ENCODE measurements at regions not wholly inside any gene's neighbourhood (a gene's known extent, or its start where the extent isn't known, plus 50 kb on each side); places are given as distances from the start of the nearest gene placed in this dataset.

DNA sequence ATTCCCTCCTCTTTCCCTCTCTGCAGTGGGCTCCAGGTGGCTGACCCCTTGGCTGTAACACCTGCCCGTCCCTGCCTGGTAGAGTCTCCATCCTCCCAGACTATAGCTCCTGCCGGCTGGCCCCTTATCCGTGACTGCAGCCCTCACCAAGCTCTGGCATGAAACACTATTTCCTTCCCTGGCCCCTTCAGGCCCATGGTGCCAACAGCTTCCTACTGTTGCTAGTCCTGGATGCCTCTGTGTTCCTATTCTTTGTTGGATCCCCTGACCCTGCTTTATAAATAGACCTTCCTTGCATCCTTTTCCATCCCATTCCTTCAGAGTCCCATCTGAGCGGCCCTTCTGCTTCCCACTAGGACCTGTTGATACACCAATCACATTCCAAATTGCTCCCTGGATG is 195.0 kb downstream of the ZNF326 start:
- no peaks in the 10 kb centered on the region for H3K9me3 ChIP-seq
- no peaks in the 10 kb centered on the region for H3K27me3 ChIP-seq
- DNase-seq: no peak
- H3K27ac ChIP-seq: no peak overlapping the region
- intact Hi-C loops (cut with DNase I; ENCODE audit: low total_unique reads): no loop called here
- 82 to 89% methylated on average over 4 of the region's 4 CpGs for WGBS, 2 donors
- no peaks in the 10 kb centered on the region for H3K36me3 ChIP-seq (ENCODE audit: low read depth, missing control alignments)
- TF ChIP-seq POLR2A (IDR thresholded peaks at IDR 0.05): no peak
- TF ChIP-seq, protein P1, sequence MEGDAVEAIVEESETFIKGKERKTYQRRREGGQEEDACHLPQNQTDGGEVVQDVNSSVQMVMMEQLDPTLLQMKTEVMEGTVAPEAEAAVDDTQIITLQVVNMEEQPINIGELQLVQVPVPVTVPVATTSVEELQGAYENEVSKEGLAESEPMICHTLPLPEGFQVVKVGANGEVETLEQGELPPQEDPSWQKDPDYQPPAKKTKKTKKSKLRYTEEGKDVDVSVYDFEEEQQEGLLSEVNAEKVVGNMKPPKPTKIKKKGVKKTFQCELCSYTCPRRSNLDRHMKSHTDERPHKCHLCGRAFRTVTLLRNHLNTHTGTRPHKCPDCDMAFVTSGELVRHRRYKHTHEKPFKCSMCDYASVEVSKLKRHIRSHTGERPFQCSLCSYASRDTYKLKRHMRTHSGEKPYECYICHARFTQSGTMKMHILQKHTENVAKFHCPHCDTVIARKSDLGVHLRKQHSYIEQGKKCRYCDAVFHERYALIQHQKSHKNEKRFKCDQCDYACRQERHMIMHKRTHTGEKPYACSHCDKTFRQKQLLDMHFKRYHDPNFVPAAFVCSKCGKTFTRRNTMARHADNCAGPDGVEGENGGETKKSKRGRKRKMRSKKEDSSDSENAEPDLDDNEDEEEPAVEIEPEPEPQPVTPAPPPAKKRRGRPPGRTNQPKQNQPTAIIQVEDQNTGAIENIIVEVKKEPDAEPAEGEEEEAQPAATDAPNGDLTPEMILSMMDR (IDR thresholded peaks at IDR 0.05): no peak
- H3K4me3 ChIP-seq: no peak overlapping the region
- no peaks in the 10 kb centered on the region for H3K4me1 ChIP-seq

DNA sequence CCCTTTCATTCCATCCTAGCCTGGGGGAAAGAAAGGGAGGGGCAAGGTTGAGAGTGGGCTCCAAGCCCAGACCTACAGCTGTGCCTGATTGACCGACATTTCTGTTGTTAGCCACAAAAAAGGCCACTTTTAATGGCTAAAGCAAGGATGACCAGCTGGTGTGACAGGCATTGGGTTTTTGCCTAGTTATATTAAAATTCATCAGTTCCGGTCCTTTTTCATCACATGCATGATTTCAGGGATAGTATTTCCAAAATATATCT is 192.3 kb downstream of the ZNF326 start:
- intact Hi-C loops (cut with DNase I; ENCODE audit: low total_unique reads): no loop called here
- Histone ChIP-seq H3K4me3 (no peak overlapping the region), H3K4me1 (no peaks in the 10 kb centered on the region), H3K27me3 (no peaks in the 10 kb centered on the region), H3K27ac (no peak overlapping the region), H3K36me3 (ENCODE audit: low read depth, missing control alignments) (no peaks in the 10 kb centered on the region), H3K9me3 (no peaks in the 10 kb centered on the region)
- no peak for TF ChIP-seq POLR2A (IDR thresholded peaks at IDR 0.05)
- TF ChIP-seq, protein P1 (IDR thresholded peaks at IDR 0.05): no peak
- no peak for DNase-seq
- WGBS, 2 donors: 69 to 73% methylated on average over 2 of the region's 2 CpGs

DNA sequence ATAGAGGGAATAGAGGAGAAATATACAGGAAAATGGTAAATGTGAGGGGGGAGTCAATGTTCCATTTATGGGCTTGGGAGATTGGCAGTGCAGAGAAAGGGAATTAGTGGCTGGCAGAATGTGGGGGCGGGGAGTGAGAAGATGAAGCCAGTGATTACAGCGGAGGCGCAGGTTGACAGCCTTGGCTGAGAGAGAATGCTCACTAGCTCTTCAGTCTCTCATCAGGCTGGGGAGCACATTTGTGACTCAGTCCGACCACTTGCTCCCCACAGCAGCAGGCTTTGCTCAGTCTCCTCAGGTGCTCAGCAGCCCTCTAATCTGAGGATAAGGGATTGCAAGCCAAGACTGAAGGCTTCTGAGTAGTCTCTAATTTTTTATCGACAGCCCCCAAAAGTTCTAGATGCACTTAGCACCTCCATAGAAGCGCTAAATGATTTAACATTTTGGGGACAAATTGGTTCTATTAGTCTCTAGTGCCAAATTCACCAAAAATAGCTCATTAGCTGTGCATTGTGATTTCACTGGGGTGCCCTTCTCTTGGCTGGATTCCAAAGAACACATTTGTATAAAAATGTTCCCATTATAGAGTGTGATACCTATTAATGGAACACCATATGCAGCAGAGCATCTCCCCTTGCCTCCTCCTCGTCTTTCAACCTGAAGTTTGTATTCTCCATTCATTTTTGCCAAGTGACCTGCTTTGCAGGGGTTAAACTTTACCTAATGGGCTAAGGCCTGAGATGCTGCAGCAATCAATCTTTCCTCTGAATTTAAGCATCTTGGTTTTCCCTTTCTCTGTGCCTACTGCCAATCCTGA is 191.8 kb downstream of the ZNF326 start:
- Histone ChIP-seq H3K27ac (no peak overlapping the region), H3K9me3 (no peaks in the 10 kb centered on the region), H3K4me1 (no peaks in the 10 kb centered on the region), H3K4me3 (no peak overlapping the region), H3K27me3 (no peaks in the 10 kb centered on the region), H3K36me3 (ENCODE audit: low read depth, missing control alignments) (no peaks in the 10 kb centered on the region)
- no peak for DNase-seq
- 59 to 67% methylated on average over 7 of the region's 7 CpGs for WGBS, 2 donors
- no peak for TF ChIP-seq POLR2A (IDR thresholded peaks at IDR 0.05)
- TF ChIP-seq, protein P1 (IDR thresholded peaks at IDR 0.05): no peak
- intact Hi-C loops (cut with DNase I; ENCODE audit: low total_unique reads): no loop called here

DNA sequence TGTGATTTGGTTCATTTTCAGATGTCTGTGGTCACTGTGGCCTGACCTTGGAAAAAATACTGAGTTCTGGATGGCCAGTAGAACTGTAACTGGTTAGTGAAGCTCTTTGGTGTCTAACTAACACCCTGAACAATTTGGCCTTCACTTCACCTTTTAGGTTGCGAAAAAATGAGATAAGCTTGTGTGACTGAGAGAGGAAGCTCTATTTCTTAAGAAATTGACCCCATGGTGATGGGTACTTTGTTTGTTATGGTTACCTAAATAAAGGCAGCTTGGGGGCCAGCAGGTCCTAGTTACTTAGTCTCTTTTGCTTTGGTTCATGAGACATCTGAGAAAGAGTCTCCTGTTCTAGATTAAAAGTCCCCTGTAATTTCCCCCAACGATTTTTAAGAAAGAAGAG is 181.6 kb downstream of the ZNF326 start:
- H3K27ac ChIP-seq: no peak overlapping the region
- H3K36me3 ChIP-seq (ENCODE audit: low read depth, missing control alignments): no peaks in the 10 kb centered on the region
- no peak for DNase-seq
- TF ChIP-seq POLR2A (IDR thresholded peaks at IDR 0.05): no peak
- TF ChIP-seq, protein P1 (IDR thresholded peaks at IDR 0.05): no peak
- H3K9me3 ChIP-seq: no peaks in the 10 kb centered on the region
- H3K4me1 ChIP-seq: no peaks in the 10 kb centered on the region
- H3K4me3 ChIP-seq: no peak overlapping the region
- H3K27me3 ChIP-seq: no peaks in the 10 kb centered on the region
- 58 to 60% methylated on average over 2 of the region's 2 CpGs for WGBS, 2 donors
- intact Hi-C loops (cut with DNase I; ENCODE audit: low total_unique reads): no loop called here

DNA sequence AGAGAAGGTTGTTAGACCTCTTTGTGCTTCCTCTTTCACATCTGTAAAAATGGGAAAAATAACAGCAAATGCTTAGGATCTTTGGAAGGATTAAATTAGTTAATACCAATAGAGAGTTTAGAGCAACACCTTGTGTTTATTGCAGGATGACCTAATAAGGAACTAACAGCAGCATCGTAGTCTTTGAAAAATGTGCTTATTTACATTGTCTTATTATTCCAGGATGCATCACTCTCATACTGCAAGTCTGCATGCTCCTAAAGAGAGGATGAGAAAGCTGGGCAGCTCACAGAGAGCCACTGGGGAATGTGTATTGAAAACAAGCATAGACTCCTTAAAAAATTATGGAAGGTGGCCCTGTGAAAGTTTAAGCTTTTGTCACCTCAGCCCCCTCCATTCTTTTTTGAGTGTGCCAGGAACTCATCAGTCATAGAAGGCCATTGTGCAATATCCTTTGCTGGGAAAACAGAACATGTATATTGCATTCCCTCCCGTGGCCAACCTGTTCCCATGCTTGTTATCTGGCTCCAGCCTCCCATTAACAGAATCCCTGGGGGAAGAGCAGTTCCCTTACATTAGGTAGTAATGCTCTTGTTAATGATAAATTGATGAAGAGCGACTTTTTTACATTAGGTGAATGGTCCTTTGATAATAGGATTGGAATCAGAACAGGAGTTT is 180.7 kb downstream of the ZNF326 start:
- intact Hi-C loops (cut with DNase I; ENCODE audit: low total_unique reads): no loop called here
- Histone ChIP-seq H3K27ac (no peak overlapping the region), H3K27me3 (no peaks in the 10 kb centered on the region), H3K36me3 (ENCODE audit: low read depth, missing control alignments) (no peaks in the 10 kb centered on the region), H3K4me1 (no peaks in the 10 kb centered on the region), H3K4me3 (no peak overlapping the region), H3K9me3 (no peaks in the 10 kb centered on the region)
- TF ChIP-seq, protein P1 (IDR thresholded peaks at IDR 0.05): no peak
- TF ChIP-seq POLR2A (IDR thresholded peaks at IDR 0.05): no peak
- DNase-seq: no peak
- WGBS, 2 donors: 69 to 78% methylated on average over 3 of the region's 3 CpGs
